Activated CD4-positive, CD25-positive, alpha-beta regulatory T cell (primary cell): ENCODE measurements at regions not wholly inside any gene's neighbourhood (a gene's known extent, or its start where the extent isn't known, plus 50 kb on each side); places are given as distances from the start of the nearest gene placed in this dataset.

ENCODE experiments used
- DNase-seq, 4 experiments: peaks; one replicate each; lab custom pipeline; 2025; lab: John Stamatoyannopoulos, UW

GRCh38 chr13:74784959-74785358, 650.8 kb upstream of the KLF12 start:
- no peak for DNase-seq

GRCh38 chr13:74778946-74779345, 644.7 kb upstream of the KLF12 start:
- DNase-seq = no peak

GRCh38 chr13:74778087-74778486, 643.9 kb upstream of the KLF12 start:
- no peak for DNase-seq

GRCh38 chr13:74774264-74774663, 640.1 kb upstream of the KLF12 start:
- DNase-seq = no peak

GRCh38 chr13:74773248-74773647, 639.0 kb upstream of the KLF12 start:
- no peak for DNase-seq

- DNase-seq = no peak
Observed at GRCh38 chr13:74771964-74772363, 637.8 kb upstream of the KLF12 start.

- no peak for DNase-seq
Observed at GRCh38 chr13:74770361-74770760, 636.2 kb upstream of the KLF12 start.

GRCh38 chr13:74769333-74769732, 635.1 kb upstream of the KLF12 start:
- no peak for DNase-seq

GRCh38 chr13:74768521-74769085, 634.4 kb upstream of the KLF12 start:
- DNase-seq = no peak

- DNase-seq = no peak
Observed at GRCh38 chr13:74767050-74767449, 632.8 kb upstream of the KLF12 start.

- DNase-seq = no peak
Observed at GRCh38 chr13:74765955-74766354, 631.8 kb upstream of the KLF12 start.

GRCh38 chr13:74761801-74762757, 627.9 kb upstream of the KLF12 start:
- no peak for DNase-seq

GRCh38 chr13:74758188-74758587, 624.0 kb upstream of the KLF12 start:
- DNase-seq = no peak

- DNase-seq = no peak
Observed at GRCh38 chr13:74755065-74755464, 620.9 kb upstream of the KLF12 start.

GRCh38 chr13:74751739-74752138, 617.5 kb upstream of the KLF12 start:
- DNase-seq = no peak

- DNase-seq = no peak
Observed at GRCh38 chr13:74747186-74747955, 613.2 kb upstream of the KLF12 start.

- DNase-seq = no peak
Observed at GRCh38 chr13:74743992-74744391, 609.8 kb upstream of the KLF12 start.

- no peak for DNase-seq
Observed at GRCh38 chr13:74741732-74742131, 607.5 kb upstream of the KLF12 start.

GRCh38 chr13:74732736-74733385, 598.7 kb upstream of the KLF12 start:
- DNase-seq = no peak

GRCh38 chr13:74731731-74732130, 597.5 kb upstream of the KLF12 start:
- no peak for DNase-seq

GRCh38 chr13:74730556-74731331, 596.5 kb upstream of the KLF12 start:
- DNase-seq = no peak
